Neural cell (in vitro differentiated cells): ENCODE measurements at regions not wholly inside any gene's neighbourhood (a gene's known extent, or its start where the extent isn't known, plus 50 kb on each side); places are given as distances from the start of the nearest gene placed in this dataset.

Experiments
- H2AFZ ChIP-seq: fragments of 200-600, 300-800 bp; sonication (generic), shearing (Covaris generic); 2 replicates; pipeline ENCODE4 v1.6.0; 2014; ENCODE audit warnings: low read depth, mild to moderate bottlenecking, antibody characterized with exemption, low read length, moderate library complexity
- H3F3A ChIP-seq: fragments of 200-600 bp; shearing (Covaris generic); 2 replicates; pipeline ENCODE4 v1.6.1; 2016; ENCODE audit warnings: mild to moderate bottlenecking, moderate library complexity, mixed read lengths, antibody characterized with exemption, low read length; ENCODE audit not compliant: insufficient read depth, poor library complexity, severe bottlenecking
- H3K27ac ChIP-seq: fragments of 200-600, 300-800 bp; sonication (generic), shearing (Covaris generic); 2 replicates; pipeline ENCODE4 v1.5.1; 2014; ENCODE audit warnings: mild to moderate bottlenecking, low read length, moderate library complexity
- H3K27me3 ChIP-seq: fragments of 300-800, 200-600 bp; sonication (generic), shearing (Covaris generic); 2 replicates; pipeline ENCODE4 v1.6.0; 2014; ENCODE audit warnings: mild to moderate bottlenecking, low read depth, low read length, moderate library complexity; ENCODE audit not compliant: insufficient read depth
- H3K36me3 ChIP-seq: fragments of 300-800, 200-600 bp; sonication (generic), shearing (Covaris generic); 2 replicates; pipeline ENCODE4 v1.5.1; 2014; ENCODE audit warnings: mild to moderate bottlenecking, antibody characterized with exemption, low read length, moderate library complexity; ENCODE audit not compliant: insufficient read depth
- H3K4me2 ChIP-seq: fragments of 300-800, 200-600 bp; sonication (generic), shearing (Covaris generic); 2 replicates; pipeline ENCODE4 v1.6.0; 2014; ENCODE audit warnings: mild to moderate bottlenecking, low read length
- H3K4me3 ChIP-seq: fragments of 300-800, 200-600 bp; sonication (generic), shearing (Covaris generic); 2 replicates; pipeline ENCODE4 v1.5.1; 2014; ENCODE audit warnings: mild to moderate bottlenecking, low read length, moderate library complexity
- H3K79me2 ChIP-seq: fragments of 200-600 bp; shearing (Covaris generic); replicated peaks from 2 replicates; pipeline ENCODE4 v1.6.0; 2014; ENCODE audit warnings: mild to moderate bottlenecking, low read length, moderate library complexity; ENCODE audit not compliant: insufficient read depth
- H3K9ac ChIP-seq: fragments of 300-800, 200-600 bp; sonication (generic), shearing (Covaris generic); 2 replicates; pipeline ENCODE4 v1.6.1; 2016; ENCODE audit warnings: mild to moderate bottlenecking, low read length, mixed read lengths
- H3K9me2 ChIP-seq: fragments of 200-600 bp; shearing (Covaris generic); 2 replicates; pipeline ENCODE4 v1.6.1; 2016; ENCODE audit warnings: mild to moderate bottlenecking, low read length, mixed read lengths; ENCODE audit not compliant: insufficient read depth
- H3K9me3 ChIP-seq: fragments of 200-600, 300-800 bp; sonication (generic), shearing (Covaris generic); 2 replicates; pipeline ENCODE4 v1.6.1; 2016; ENCODE audit warnings: mild to moderate bottlenecking, mixed run types, low read length, moderate library complexity, mixed read lengths
- H4K20me1 ChIP-seq: fragments of 200-600 bp; shearing (Covaris generic); 2 replicates; pipeline ENCODE4 v1.6.1; 2016; ENCODE audit warnings: mild to moderate bottlenecking, mixed run types; ENCODE audit not compliant: insufficient read depth
- CTCF ChIP-seq: fragments of 450-650 bp; IDR thresholded peaks from 2 replicates; pipeline ENCODE4 v1.5.1; 2014; ENCODE audit warnings: antibody characterized with exemption, mild to moderate bottlenecking, moderate library complexity; ENCODE audit not compliant: poor library complexity, severe bottlenecking
- EP300 ChIP-seq: fragments of 450-650 bp; conservative IDR thresholded peaks from 2 replicates; pipeline ENCODE4 v1.6.1; 2014; ENCODE audit warnings: antibody characterized with exemption, mild to moderate bottlenecking, moderate library complexity; ENCODE audit not compliant: poor library complexity, severe bottlenecking
- EZH2 ChIP-seq: fragments of 200-600, 300-800 bp; shearing (Covaris generic), sonication (generic); IDR thresholded peaks from 2 replicates; pipeline ENCODE4 v1.6.1; 2014; ENCODE audit warnings: antibody characterized with exemption, low read length, borderline replicate concordance, mild to moderate bottlenecking; ENCODE audit not compliant: insufficient read depth, poor library complexity, severe bottlenecking
- MXI1 ChIP-seq: fragments of 450-650 bp; conservative IDR thresholded peaks from 2 replicates; pipeline ENCODE4 v1.6.1; 2014; ENCODE audit warnings: antibody characterized with exemption, mild to moderate bottlenecking; ENCODE audit not compliant: poor library complexity, severe bottlenecking
- POLR2AphosphoS5 ChIP-seq: IDR thresholded peaks from 2 replicates; pipeline ENCODE4 v1.6.1; 2012
- RAD21 ChIP-seq: fragments of 450-650 bp; conservative IDR thresholded peaks from 2 replicates; pipeline ENCODE4 v1.6.1; 2014; ENCODE audit warnings: antibody characterized with exemption, mild to moderate bottlenecking, moderate library complexity
- REST ChIP-seq: IDR thresholded peaks from 2 replicates; pipeline ENCODE4 v1.6.1; 2012; ENCODE audit warnings: borderline replicate concordance
- SMC3 ChIP-seq: fragments of 450-650 bp; conservative IDR thresholded peaks from 2 replicates; pipeline ENCODE4 v1.6.1; 2014; ENCODE audit warnings: antibody characterized with exemption, mild to moderate bottlenecking, moderate library complexity; ENCODE audit not compliant: poor library complexity
- TAF1 ChIP-seq: IDR thresholded peaks from 2 replicates; pipeline ENCODE4 v1.6.1; 2012; ENCODE audit warnings: low read depth

GRCh38 chr2:189298481-189298880, 118.9 kb upstream of the COL5A2 start:
- H3K79me2 ChIP-seq: no peaks in the 10 kb centered on the region
- TF ChIP-seq TAF1 (no peak), EZH2 (no peak), EP300 (no peak), RAD21 (no peak), POLR2AphosphoS5 (no peak), CTCF (no peak), SMC3 (no peak), REST (no peak), MXI1 (no peak)
- no peaks in the 10 kb centered on the region for H3K27me3 ChIP-seq
- H3K4me3 ChIP-seq: no peak overlapping the region
- H3K9ac ChIP-seq: no peak overlapping the region
- H3K36me3 ChIP-seq: no peaks in the 10 kb centered on the region
- no peak overlapping the region for H2AFZ ChIP-seq
- no peaks in the 10 kb centered on the region for H3F3A ChIP-seq
- H4K20me1 ChIP-seq: no peaks in the 10 kb centered on the region
- H3K4me2 ChIP-seq: no peak overlapping the region
- H3K9me3 ChIP-seq: no peaks in the 10 kb centered on the region
- no peak overlapping the region for H3K27ac ChIP-seq
- H3K9me2 ChIP-seq: no peaks in the 10 kb centered on the region

GRCh38 chr2:189299974-189300373, 120.4 kb upstream of the COL5A2 start:
- no peak for TF ChIP-seq CTCF
- TF ChIP-seq REST: no peak
- TF ChIP-seq RAD21: no peak
- no peak for TF ChIP-seq POLR2AphosphoS5
- no peak for TF ChIP-seq EZH2
- no peak for TF ChIP-seq TAF1
- TF ChIP-seq EP300: no peak
- no peak for TF ChIP-seq SMC3
- no peak for TF ChIP-seq MXI1
- H2AFZ ChIP-seq: no peak overlapping the region

More at GRCh38 chr2:189299974-189300373, 120.4 kb upstream of the COL5A2 start:
- Histone ChIP-seq H3K9ac (no peak overlapping the region), H4K20me1 (no peaks in the 10 kb centered on the region), H3K27ac (no peak overlapping the region), H3K79me2 (no peaks in the 10 kb centered on the region), H3K4me3 (no peak overlapping the region), H3K27me3 (no peaks in the 10 kb centered on the region), H3K36me3 (no peaks in the 10 kb centered on the region), H3K4me2 (no peak overlapping the region), H3K9me3 (no peaks in the 10 kb centered on the region), H3F3A (no peaks in the 10 kb centered on the region), H3K9me2 (no peaks in the 10 kb centered on the region)
